Superior temporal gyrus (tissue), 1 donor: ENCODE measurements at regions not wholly inside any gene's neighbourhood (a gene's known extent, or its start where the extent isn't known, plus 50 kb on each side); places are given as distances from the start of the nearest gene placed in this dataset.
"Not testable (repeated sequence)": the region's sequence is repeated elsewhere in the genome, so short reads cannot be mapped to it uniquely, and the experiment has no call there.

Experiments used
- DNase-seq: peaks from one replicate; pipeline ENCODE4 v3.0.0-alpha.2; 2016; ENCODE audit errors: extremely low spot score

GRCh38 chr13:82963226-82964099 lies 918.8 kb downstream of the SLITRK1 start:
- DNase-seq = no peak

GRCh38 chr13:82962397-82962796 lies 919.9 kb downstream of the SLITRK1 start:
- DNase-seq = no peak

GRCh38 chr13:82961757-82962156 lies 920.5 kb downstream of the SLITRK1 start:
- no peak for DNase-seq

GRCh38 chr13:82952336-82952735 lies 929.9 kb downstream of the SLITRK1 start:
- not testable (repeated sequence) for DNase-seq

GRCh38 chr13:82947683-82948082 lies 934.6 kb downstream of the SLITRK1 start:
- no peak for DNase-seq

GRCh38 chr13:82947191-82947621 lies 935.1 kb downstream of the SLITRK1 start:
- DNase-seq = no peak

- DNase-seq = no peak
These were observed 943.6 kb downstream of the SLITRK1 start for GRCh38 chr13:82938644-82939043.

GRCh38 chr13:82934000-82934399 lies 948.3 kb downstream of the SLITRK1 start:
- DNase-seq = no peak

GRCh38 chr13:82925114-82925513 lies 957.2 kb downstream of the SLITRK1 start:
- no peak for DNase-seq

GRCh38 chr13:82917984-82918383 lies 964.3 kb downstream of the SLITRK1 start:
- DNase-seq = no peak

GRCh38 chr13:82912564-82912963 lies 969.7 kb downstream of the SLITRK1 start:
- no peak for DNase-seq

- no peak for DNase-seq
These were observed 977.2 kb downstream of the SLITRK1 start for GRCh38 chr13:82905071-82905470.

- DNase-seq = no peak
These were observed 981.8 kb downstream of the SLITRK1 start for GRCh38 chr13:82900453-82900852.

GRCh38 chr13:82898586-82898985 lies 983.7 kb downstream of the SLITRK1 start:
- DNase-seq = no peak

- DNase-seq = no peak
These were observed 1002.4 kb downstream of the SLITRK1 start for GRCh38 chr13:82879921-82880320.

- DNase-seq = no peak
These were observed 1003.7 kb downstream of the SLITRK1 start for GRCh38 chr13:82878536-82878935.

- no peak for DNase-seq
These were observed 1015.0 kb downstream of the SLITRK1 start for GRCh38 chr13:82867284-82867683.

GRCh38 chr13:82850644-82851043 lies 1031.6 kb downstream of the SLITRK1 start:
- DNase-seq = no peak

GRCh38 chr13:82848766-82849165 lies 1033.5 kb downstream of the SLITRK1 start:
- DNase-seq = no peak

- DNase-seq = no peak
These were observed 1034.7 kb downstream of the SLITRK1 start for GRCh38 chr13:82847595-82847994.

- DNase-seq = no peak
These were observed 1048.4 kb downstream of the SLITRK1 start for GRCh38 chr13:82833923-82834322.

- DNase-seq = no peak
These were observed 1053.2 kb downstream of the SLITRK1 start for GRCh38 chr13:82829040-82829439.

GRCh38 chr13:82827724-82828123 lies 1054.5 kb downstream of the SLITRK1 start:
- no peak for DNase-seq

- no peak for DNase-seq
These were observed 1059.3 kb downstream of the SLITRK1 start for GRCh38 chr13:82822935-82823334.
